ENCODE measurements at regions not wholly inside any gene's neighbourhood (a gene's known extent, or its start where the extent isn't known, plus 50 kb on each side); places are given as distances from the start of the nearest gene placed in this dataset.

DNA sequence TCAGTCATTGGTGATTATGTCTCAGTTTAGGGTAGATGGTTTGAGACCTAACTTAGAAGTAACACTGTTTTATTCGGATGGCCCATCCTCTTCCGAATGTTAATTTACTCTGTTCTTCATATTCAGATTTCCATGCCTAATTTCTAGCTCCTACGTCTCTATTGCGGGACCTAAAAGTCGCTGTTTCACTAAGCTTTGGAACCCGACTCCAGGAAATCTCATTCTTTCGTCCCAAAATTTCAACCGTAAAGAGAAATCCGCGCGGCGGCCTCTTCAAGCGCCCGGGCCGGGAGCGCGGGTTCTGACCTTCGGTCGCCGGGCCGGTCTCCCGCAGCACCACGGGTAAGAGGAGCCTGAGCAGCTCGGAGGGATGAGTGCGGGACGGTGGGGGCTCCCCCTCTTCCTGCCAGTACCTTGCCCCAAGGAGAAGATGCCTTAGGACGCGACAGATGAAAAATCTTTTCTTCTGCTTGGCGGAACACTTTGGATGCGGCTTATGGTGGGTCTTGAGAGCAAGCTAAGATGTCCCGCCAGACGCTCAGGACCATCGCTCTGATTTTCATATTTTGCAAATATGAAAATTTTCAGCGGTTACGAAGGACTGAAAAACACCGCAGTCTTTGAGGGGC is 128.7 kb downstream of the PPIAL4G start:
- H3K4me3 ChIP-seq (ENCODE audit: low read depth in 1 of 2, low read length in 2 of 2) = no peak overlapping the region
- no peak overlapping the region for H3K4me2 ChIP-seq (ENCODE audit: insufficient read depth, low read length)
- H3K36me3 ChIP-seq (ENCODE audit: insufficient read depth, low read length) = no peaks in the 10 kb centered on the region
- H3K9me3 ChIP-seq (ENCODE audit: insufficient read depth, low read length, severe bottlenecking) = no peaks in the 10 kb centered on the region
- H4K20me1 ChIP-seq (ENCODE audit: insufficient read depth, low read length) = no peaks in the 10 kb centered on the region
- no peak overlapping the region for H3K27ac ChIP-seq (ENCODE audit: low read length)
- ATAC-seq (ENCODE audit: insufficient read depth, low read depth) = no peak
- peaks cover 7% of the 10 kb centered on the region for H3K27me3 ChIP-seq (ENCODE audit: insufficient read depth, low read length, poor library complexity)
- no peak overlapping the region for H3K9ac ChIP-seq (ENCODE audit: low read depth, low read length)
- H2AFZ ChIP-seq (ENCODE audit: low read depth, low read length) = no peak overlapping the region
- H3K4me1 ChIP-seq (ENCODE audit: insufficient read depth, low read length) = no peaks in the 10 kb centered on the region
- no peak for TF ChIP-seq EZH2 (IDR thresholded peaks at IDR 0.05; ENCODE audit: borderline replicate concordance, low read depth, low read length, severe bottlenecking)
- TF ChIP-seq, protein P1, sequence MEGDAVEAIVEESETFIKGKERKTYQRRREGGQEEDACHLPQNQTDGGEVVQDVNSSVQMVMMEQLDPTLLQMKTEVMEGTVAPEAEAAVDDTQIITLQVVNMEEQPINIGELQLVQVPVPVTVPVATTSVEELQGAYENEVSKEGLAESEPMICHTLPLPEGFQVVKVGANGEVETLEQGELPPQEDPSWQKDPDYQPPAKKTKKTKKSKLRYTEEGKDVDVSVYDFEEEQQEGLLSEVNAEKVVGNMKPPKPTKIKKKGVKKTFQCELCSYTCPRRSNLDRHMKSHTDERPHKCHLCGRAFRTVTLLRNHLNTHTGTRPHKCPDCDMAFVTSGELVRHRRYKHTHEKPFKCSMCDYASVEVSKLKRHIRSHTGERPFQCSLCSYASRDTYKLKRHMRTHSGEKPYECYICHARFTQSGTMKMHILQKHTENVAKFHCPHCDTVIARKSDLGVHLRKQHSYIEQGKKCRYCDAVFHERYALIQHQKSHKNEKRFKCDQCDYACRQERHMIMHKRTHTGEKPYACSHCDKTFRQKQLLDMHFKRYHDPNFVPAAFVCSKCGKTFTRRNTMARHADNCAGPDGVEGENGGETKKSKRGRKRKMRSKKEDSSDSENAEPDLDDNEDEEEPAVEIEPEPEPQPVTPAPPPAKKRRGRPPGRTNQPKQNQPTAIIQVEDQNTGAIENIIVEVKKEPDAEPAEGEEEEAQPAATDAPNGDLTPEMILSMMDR (IDR thresholded peaks at IDR 0.05; ENCODE audit: borderline replicate concordance, extremely low read depth, low read length, poor library complexity, severe bottlenecking) = no peak
- no peak for DNase-seq
- no peaks in the 10 kb centered on the region for H3K79me2 ChIP-seq (ENCODE audit: insufficient read depth, low read length)

DNA sequence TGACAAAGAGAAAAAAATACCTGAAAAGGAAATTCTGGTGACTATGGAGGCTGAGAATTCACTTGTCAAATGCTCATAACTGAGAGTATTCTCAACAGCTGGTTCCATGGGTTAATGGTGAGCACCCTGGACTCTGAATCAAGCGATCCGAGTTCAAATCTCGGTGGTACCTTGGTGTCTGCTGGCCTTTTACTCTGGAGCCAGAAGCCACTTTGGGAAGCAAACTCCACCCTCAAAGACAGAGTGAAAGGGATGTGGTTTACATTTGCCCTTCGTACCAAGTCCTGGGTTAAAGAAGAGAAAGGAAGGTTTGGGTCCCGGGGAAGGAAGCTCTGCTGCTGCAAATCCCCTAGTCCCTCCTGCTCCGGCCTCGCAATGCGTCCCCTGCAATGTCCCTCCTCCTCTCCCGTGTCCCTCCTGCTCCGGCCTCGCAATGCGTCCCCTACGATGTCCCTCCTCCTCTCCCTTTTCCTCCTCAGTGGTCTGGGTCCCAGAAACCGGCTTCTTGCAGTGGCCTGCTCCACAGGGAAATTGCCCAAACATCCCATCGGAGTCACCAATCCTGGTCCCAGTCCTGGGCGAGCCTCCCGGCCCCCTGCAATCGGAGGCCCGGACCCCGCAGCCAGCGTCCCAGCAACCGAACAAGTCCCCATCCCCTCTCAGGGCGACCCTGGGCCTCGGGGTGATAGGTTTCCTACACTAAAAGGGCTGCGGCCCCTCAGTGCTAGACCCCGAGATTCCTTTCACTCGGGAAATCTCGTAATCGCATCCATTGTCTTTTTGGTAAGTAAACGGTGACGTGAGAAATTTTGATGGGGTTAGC is 129.4 kb downstream of the PPIAL4G start:
- Histone ChIP-seq H3K27ac (ENCODE audit: low read length) (no peak overlapping the region), H3K79me2 (ENCODE audit: insufficient read depth, low read length) (no peaks in the 10 kb centered on the region), H3K9me3 (ENCODE audit: insufficient read depth, low read length, severe bottlenecking) (no peaks in the 10 kb centered on the region), H3K27me3 (ENCODE audit: insufficient read depth, low read length, poor library complexity) (peaks cover 7% of the 10 kb centered on the region), H3K4me1 (ENCODE audit: insufficient read depth, low read length) (no peaks in the 10 kb centered on the region), H3K36me3 (ENCODE audit: insufficient read depth, low read length) (no peaks in the 10 kb centered on the region), H3K4me3 (ENCODE audit: low read depth in 1 of 2, low read length in 2 of 2) (no peak overlapping the region), H2AFZ (ENCODE audit: low read depth, low read length) (no peak overlapping the region), H4K20me1 (ENCODE audit: insufficient read depth, low read length) (no peaks in the 10 kb centered on the region), H3K4me2 (ENCODE audit: insufficient read depth, low read length) (no peak overlapping the region), H3K9ac (ENCODE audit: low read depth, low read length) (no peak overlapping the region)
- no peak for TF ChIP-seq EZH2 (IDR thresholded peaks at IDR 0.05; ENCODE audit: borderline replicate concordance, low read depth, low read length, severe bottlenecking)
- TF ChIP-seq, protein P1 (IDR thresholded peaks at IDR 0.05; ENCODE audit: borderline replicate concordance, extremely low read depth, low read length, poor library complexity, severe bottlenecking) = no peak
- ATAC-seq (ENCODE audit: insufficient read depth, low read depth) (no peak), DNase-seq (no peak)

DNA sequence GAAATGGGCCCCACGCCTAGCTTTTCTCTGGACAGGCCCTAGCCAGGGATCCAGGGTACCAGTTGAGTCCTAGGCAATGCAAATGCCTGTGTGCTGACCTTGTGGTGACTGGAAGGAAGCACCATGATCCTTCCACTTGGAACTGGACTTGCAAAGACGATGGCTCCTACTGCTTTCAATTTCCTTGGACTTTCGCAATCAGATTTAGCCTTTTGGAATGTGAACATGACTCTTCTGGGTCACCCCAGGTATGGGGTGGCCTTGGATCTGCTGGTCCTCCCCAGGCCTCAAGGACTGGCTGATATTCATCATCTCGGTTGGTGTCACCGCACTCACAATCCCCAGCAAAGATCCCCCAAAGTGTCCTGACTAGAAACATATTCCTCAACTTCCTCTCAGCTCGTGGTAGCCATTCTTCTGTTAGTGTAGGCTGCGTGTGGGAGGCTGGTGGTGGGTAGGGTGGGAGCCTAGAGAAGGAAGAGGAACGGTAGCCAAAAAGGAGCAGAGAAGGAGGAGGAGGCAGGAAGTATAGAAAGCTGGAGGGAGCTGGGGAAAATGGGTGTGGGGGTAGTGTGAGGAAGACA is 130.5 kb downstream of the PPIAL4G start:
- Histone ChIP-seq H3K4me3 (ENCODE audit: low read depth in 1 of 2, low read length in 2 of 2) (no peak overlapping the region), H4K20me1 (ENCODE audit: insufficient read depth, low read length) (no peaks in the 10 kb centered on the region), H3K27ac (ENCODE audit: low read length) (no peak overlapping the region), H2AFZ (ENCODE audit: low read depth, low read length) (no peak overlapping the region), H3K36me3 (ENCODE audit: insufficient read depth, low read length) (no peaks in the 10 kb centered on the region), H3K9me3 (ENCODE audit: insufficient read depth, low read length, severe bottlenecking) (no peaks in the 10 kb centered on the region), H3K9ac (ENCODE audit: low read depth, low read length) (no peak overlapping the region), H3K4me2 (ENCODE audit: insufficient read depth, low read length) (no peak overlapping the region), H3K79me2 (ENCODE audit: insufficient read depth, low read length) (no peaks in the 10 kb centered on the region), H3K4me1 (ENCODE audit: insufficient read depth, low read length) (no peaks in the 10 kb centered on the region), H3K27me3 (ENCODE audit: insufficient read depth, low read length, poor library complexity) (peaks cover 7% of the 10 kb centered on the region)
- TF ChIP-seq, protein P1 (IDR thresholded peaks at IDR 0.05; ENCODE audit: borderline replicate concordance, extremely low read depth, low read length, poor library complexity, severe bottlenecking) = no peak
- no peak for TF ChIP-seq EZH2 (IDR thresholded peaks at IDR 0.05; ENCODE audit: borderline replicate concordance, low read depth, low read length, severe bottlenecking)
- DNase-seq = no peak
- ATAC-seq (ENCODE audit: insufficient read depth, low read depth) = no peak
